Sigmoid colon (tissue), 6 donors: ENCODE measurements at regions not wholly inside any gene's neighbourhood (a gene's known extent, or its start where the extent isn't known, plus 50 kb on each side); places are given as distances from the start of the nearest gene placed in this dataset.

ENCODE experiments used
- DNase-seq: peaks from one replicate; pipeline ENCODE4 v3.0.0-alpha.2; 2019
- H3K27ac ChIP-seq, 4 donors: fragments of 200-600 bp; sonication (generic); one replicate each; pipeline ENCODE4 v1.5.1; 2016 to 2019; ENCODE audit warnings: mild to moderate bottlenecking in 1 of 4
- H3K27me3 ChIP-seq, 3 donors: fragments of 200-600 bp; sonication (generic); one replicate each; pipeline ENCODE4 v1.5.1; 2019; ENCODE audit warnings: mild to moderate bottlenecking in 1 of 3
- H3K36me3 ChIP-seq, 4 donors: fragments of 200-600 bp; sonication (generic); one replicate each; pipeline ENCODE4 v1.5.1; 2016 to 2019
- H3K4me1 ChIP-seq, 4 donors: fragments of 200-600 bp; sonication (generic); one replicate each; pipeline ENCODE4 v1.5.1; 2017 to 2019
- H3K4me3 ChIP-seq, 4 donors: fragments of 200-600 bp; sonication (generic); one replicate each; pipeline ENCODE4 v1.5.1; 2017 to 2019; ENCODE audit warnings: mild to moderate bottlenecking in 2 of 4, moderate library complexity in 1 of 4
- H3K9me3 ChIP-seq, 4 donors: fragments of 200-600 bp in 3 of 4; sonication (generic) in 3 of 4; one replicate each; pipeline versions ENCODE4 v1.5.1 to v1.6.1; 2013 to 2019
- EP300 ChIP-seq, 4 donors: sonication (generic); formaldehyde crosslinking; IDR thresholded peaks; one replicate each; pipeline ENCODE4 v1.6.1; 2017; ENCODE audit warnings: antibody characterized with exemption in 4 of 4
- POLR2A ChIP-seq, 2 donors: fragments of 450-650 bp; IDR thresholded peaks; one replicate each; pipeline ENCODE4 v1.6.1; 2016; ENCODE audit warnings: antibody characterized with exemption in 2 of 2, mild to moderate bottlenecking in 2 of 2, moderate library complexity in 2 of 2
- POLR2AphosphoS5 ChIP-seq, 4 donors: sonication (generic); formaldehyde crosslinking; IDR thresholded peaks; one replicate each; pipeline ENCODE4 v1.6.1; 2017; ENCODE audit warnings: antibody characterized with exemption in 4 of 4
- WGBS, 2 donors: extraction: QIAGEN DNeasy Blood & Tissue Kit; methylation state at CpG; one replicate each; pipeline ENCODE4 v1.1.7; 2013; 5-methylcytosine and 5-hydroxymethylcytosine counted together
- intact Hi-C: fragments of 100-400 bp; cut with DNase I; formaldehyde crosslinking; loops from one replicate; pipeline ENCODE4 v1.15.1; 2023
- TF ChIP-seq, protein P1 (sequence below), 4 experiments: fragments of 450-650 bp in 3 of 4; fragments of 200-600 bp in 1 of 4; IDR thresholded peaks; one replicate each; pipeline ENCODE4 v1.5.1; 2016 to 2019; ENCODE audit warnings: antibody characterized with exemption in 4 of 4, mild to moderate bottlenecking in 3 of 4, moderate library complexity in 2 of 4
- donor health status: healthy with polysubstance abuse.
- donor health status: healthy.

DNA sequence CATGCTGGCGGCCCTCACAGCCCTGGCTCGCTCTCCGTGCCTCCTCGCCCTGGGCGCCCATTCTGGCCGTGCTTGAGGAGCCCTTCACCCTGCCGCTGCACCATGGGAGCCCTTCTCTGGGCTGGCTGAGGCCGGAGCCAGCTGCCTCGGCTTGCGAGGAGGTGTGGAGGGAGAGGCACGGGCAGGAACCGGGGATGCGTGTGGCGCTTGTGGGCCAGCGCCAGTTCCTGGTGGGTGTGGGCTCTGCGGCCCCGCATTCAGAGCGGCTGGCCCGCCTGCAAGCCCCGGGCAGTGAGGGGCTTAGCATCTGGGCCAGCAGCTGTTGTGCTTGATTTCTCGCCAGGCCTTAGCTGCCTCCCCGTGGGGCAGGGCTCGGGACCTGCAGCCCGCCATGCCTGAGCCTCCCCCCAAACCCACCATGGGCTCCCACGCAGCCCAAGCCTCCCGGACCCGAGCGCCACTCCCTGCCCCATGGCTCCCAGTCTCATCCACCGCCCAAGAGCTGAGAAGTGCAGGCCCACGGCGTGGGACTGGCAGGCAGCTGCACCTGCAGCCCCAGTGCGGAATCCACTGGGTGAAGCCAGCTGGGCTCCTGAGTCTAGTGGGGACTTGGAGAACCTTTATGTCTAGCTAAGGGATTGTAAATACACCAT is 163.4 kb upstream of the LRRC4C start:
- Histone ChIP-seq H3K27ac (no peak overlapping the region), H3K4me1 (no peaks in the 10 kb centered on the region), H3K4me3 (no peak overlapping the region), H3K9me3 (no peaks in the 10 kb centered on the region), H3K27me3 (no peaks in the 10 kb centered on the region), H3K36me3 (no peaks in the 10 kb centered on the region)
- intact Hi-C loops, result no loop called here
- no peak for TF ChIP-seq EP300 (IDR thresholded peaks at IDR 0.05)
- no peak for TF ChIP-seq POLR2A (IDR thresholded peaks at IDR 0.05)
- TF ChIP-seq POLR2AphosphoS5 (IDR thresholded peaks at IDR 0.05), result no peak
- TF ChIP-seq, protein P1, sequence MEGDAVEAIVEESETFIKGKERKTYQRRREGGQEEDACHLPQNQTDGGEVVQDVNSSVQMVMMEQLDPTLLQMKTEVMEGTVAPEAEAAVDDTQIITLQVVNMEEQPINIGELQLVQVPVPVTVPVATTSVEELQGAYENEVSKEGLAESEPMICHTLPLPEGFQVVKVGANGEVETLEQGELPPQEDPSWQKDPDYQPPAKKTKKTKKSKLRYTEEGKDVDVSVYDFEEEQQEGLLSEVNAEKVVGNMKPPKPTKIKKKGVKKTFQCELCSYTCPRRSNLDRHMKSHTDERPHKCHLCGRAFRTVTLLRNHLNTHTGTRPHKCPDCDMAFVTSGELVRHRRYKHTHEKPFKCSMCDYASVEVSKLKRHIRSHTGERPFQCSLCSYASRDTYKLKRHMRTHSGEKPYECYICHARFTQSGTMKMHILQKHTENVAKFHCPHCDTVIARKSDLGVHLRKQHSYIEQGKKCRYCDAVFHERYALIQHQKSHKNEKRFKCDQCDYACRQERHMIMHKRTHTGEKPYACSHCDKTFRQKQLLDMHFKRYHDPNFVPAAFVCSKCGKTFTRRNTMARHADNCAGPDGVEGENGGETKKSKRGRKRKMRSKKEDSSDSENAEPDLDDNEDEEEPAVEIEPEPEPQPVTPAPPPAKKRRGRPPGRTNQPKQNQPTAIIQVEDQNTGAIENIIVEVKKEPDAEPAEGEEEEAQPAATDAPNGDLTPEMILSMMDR (IDR thresholded peaks at IDR 0.05), result no peak
- no peak for DNase-seq
- WGBS, 2 donors, result 87 to 93% methylated on average over 32 of the region's 32 CpGs

DNA sequence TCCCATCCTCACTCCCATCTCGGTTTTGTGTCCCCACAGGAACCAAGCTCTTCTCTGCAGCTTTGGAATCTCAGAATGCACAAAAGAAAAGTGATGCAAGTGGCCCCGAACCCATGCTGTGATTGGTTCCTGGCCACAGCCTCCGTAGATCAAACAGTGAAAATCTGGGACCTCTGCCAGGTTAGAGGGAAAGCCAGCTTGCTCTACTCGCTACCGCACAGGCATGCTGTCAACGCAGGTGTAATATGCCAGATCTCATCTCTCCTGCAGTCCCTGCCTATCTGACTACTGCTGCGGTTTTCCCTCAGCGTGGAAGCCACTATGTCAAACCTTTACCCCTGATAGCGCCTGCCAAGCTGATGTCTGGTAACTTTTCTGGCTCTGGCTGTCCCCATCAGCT is 200.5 kb upstream of the LRRC4C start:
- WGBS, 2 donors, result 80 to 85% methylated on average over 9 of the region's 9 CpGs
- Histone ChIP-seq H3K27me3 (no peaks in the 10 kb centered on the region), H3K36me3 (no peaks in the 10 kb centered on the region), H3K4me1 (no peaks in the 10 kb centered on the region), H3K27ac (no peak overlapping the region), H3K4me3 (no peak overlapping the region), H3K9me3 (peaks cover 0 to 4% (median 0%) of the 10 kb centered on the region in 4 donors)
- no peak for DNase-seq
- TF ChIP-seq, protein P1 (IDR thresholded peaks at IDR 0.05), result no peak
- TF ChIP-seq EP300 (IDR thresholded peaks at IDR 0.05), result no peak
- no peak for TF ChIP-seq POLR2A (IDR thresholded peaks at IDR 0.05)
- no peak for TF ChIP-seq POLR2AphosphoS5 (IDR thresholded peaks at IDR 0.05)
- intact Hi-C loops, result no loop called here

DNA sequence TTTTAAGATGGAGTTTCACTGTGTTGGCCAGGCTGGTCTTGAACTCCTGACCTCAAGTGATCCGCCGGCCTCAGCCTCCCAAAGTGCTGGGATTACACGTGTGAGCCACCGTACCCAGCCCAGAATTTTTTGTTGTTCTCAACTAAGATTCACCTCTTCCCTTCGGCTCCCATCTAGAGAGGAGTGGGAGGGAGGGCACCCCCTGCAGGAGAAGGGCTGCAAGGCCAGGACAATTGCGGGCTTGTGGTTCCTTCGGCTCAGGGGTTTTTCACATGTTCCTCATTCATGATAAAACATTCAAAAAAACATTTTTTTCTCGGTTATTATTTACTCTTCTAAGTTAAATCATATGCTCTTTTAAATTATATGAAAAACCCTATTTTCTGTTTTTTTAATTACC is 201.1 kb upstream of the LRRC4C start:
- Histone ChIP-seq H3K9me3 (peaks cover 0 to 4% (median 0%) of the 10 kb centered on the region in 4 donors), H3K27ac (no peak overlapping the region), H3K27me3 (no peaks in the 10 kb centered on the region), H3K4me3 (no peak overlapping the region), H3K4me1 (no peaks in the 10 kb centered on the region), H3K36me3 (no peaks in the 10 kb centered on the region)
- TF ChIP-seq, protein P1 (IDR thresholded peaks at IDR 0.05), result no peak
- TF ChIP-seq POLR2AphosphoS5 (IDR thresholded peaks at IDR 0.05), result no peak
- TF ChIP-seq POLR2A (IDR thresholded peaks at IDR 0.05), result no peak
- TF ChIP-seq EP300 (IDR thresholded peaks at IDR 0.05), result no peak
- intact Hi-C loops, result no loop called here
- no peak for DNase-seq
- WGBS, 2 donors, result 77 to 79% methylated on average over 8 of the region's 8 CpGs

DNA sequence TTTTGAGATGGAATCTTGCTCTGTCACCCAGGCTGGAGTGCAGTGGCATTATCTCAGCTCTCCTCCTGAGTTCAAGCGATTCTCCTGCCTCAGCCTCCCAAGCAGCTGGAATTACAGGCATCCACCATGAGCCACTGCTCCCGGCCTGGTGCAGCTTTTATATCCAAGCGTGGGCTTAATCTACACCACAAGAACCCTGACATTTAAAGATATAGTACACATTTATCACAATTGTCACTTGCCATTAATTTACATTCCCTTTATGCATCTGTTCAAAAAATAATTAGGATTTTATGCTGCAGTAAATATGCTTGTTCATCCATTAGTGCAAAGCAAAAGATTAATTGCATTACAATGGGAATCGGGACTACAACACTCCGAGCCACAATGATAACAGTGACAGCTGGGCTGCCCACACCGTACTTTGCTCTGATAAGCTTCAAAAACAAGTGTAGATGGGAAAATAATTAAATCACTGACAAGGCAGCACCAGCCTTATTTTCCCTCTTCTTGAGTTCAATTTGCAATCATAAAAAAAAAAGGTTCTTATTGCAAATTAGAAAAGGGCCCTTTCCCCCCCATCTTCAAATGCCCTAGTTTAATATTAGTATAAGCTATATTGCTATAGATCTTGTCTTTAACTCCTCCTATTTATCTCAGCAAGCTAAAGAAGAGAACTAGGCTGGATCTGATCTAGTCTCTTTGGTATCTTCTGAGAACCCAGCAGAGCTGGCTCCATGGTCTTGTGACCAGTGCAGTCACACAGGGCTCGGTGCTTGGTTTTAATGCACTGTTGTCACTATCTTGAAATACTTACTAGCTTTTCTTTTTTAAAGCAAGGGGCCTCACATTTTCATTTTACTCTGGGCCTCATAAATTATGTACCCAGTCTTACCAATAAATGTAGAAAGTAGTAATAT is 206.2 kb upstream of the LRRC4C start:
- TF ChIP-seq, protein P1 (IDR thresholded peaks at IDR 0.05), result no peak
- TF ChIP-seq POLR2AphosphoS5 (IDR thresholded peaks at IDR 0.05) (no peak), EP300 (IDR thresholded peaks at IDR 0.05) (no peak), POLR2A (IDR thresholded peaks at IDR 0.05) (no peak)
- Histone ChIP-seq H3K4me1 (no peaks in the 10 kb centered on the region), H3K36me3 (no peaks in the 10 kb centered on the region), H3K4me3 (no peak overlapping the region), H3K27ac (no peak overlapping the region), H3K27me3 (no peaks in the 10 kb centered on the region), H3K9me3 (no peaks in the 10 kb centered on the region)
- intact Hi-C loops, result no loop called here
- DNase-seq, result no peak
- 76 to 82% methylated on average over 7 of the region's 7 CpGs for WGBS, 2 donors
